GM19025 (cell line): ENCODE measurements at regions not wholly inside any gene's neighbourhood (a gene's known extent, or its start where the extent isn't known, plus 50 kb on each side); places are given as distances from the start of the nearest gene placed in this dataset.
"Not testable (repeated sequence)": the region's sequence is repeated elsewhere in the genome, so short reads cannot be mapped to it uniquely, and the experiment has no call there.

Experiments used
- ATAC-seq: cut with Tn5 transposase; IDR thresholded peaks from one replicate; pipeline ENCODE4 v1.9.1; 2021; ENCODE audit warnings: mild to moderate bottlenecking, low read depth, moderate library complexity; ENCODE audit not compliant: unreplicated experiment

- ATAC-seq, result no peak
These were observed 293.7 kb downstream of the BCL11A start for GRCh38 chr2:60259781-60260180.

- no peak for ATAC-seq
These were observed 300.8 kb downstream of the BCL11A start for GRCh38 chr2:60252581-60253150.

- ATAC-seq, result no peak
These were observed 302.2 kb downstream of the BCL11A start for GRCh38 chr2:60251247-60251646.

GRCh38 chr2:60249879-60250278 is 303.6 kb downstream of the BCL11A start:
- no peak for ATAC-seq

GRCh38 chr2:60247471-60247870 is 306.0 kb downstream of the BCL11A start:
- no peak for ATAC-seq

GRCh38 chr2:60246583-60246982 is 306.9 kb downstream of the BCL11A start:
- no peak for ATAC-seq

- no peak for ATAC-seq
These were observed 319.0 kb downstream of the BCL11A start for GRCh38 chr2:60234274-60234986.

- no peak for ATAC-seq
These were observed 322.9 kb downstream of the BCL11A start for GRCh38 chr2:60230596-60230995.

GRCh38 chr2:60230037-60230436 is 323.4 kb downstream of the BCL11A start:
- no peak for ATAC-seq

- ATAC-seq, result no peak
These were observed 326.5 kb downstream of the BCL11A start for GRCh38 chr2:60226943-60227342.

GRCh38 chr2:60226191-60226590 is 327.3 kb downstream of the BCL11A start:
- ATAC-seq, result no peak

GRCh38 chr2:60223859-60224258 is 329.6 kb downstream of the BCL11A start:
- ATAC-seq, result no peak

- ATAC-seq, result no peak
These were observed 332.4 kb downstream of the BCL11A start for GRCh38 chr2:60221098-60221497.

- no peak for ATAC-seq
These were observed 333.9 kb downstream of the BCL11A start for GRCh38 chr2:60219536-60219935.

GRCh38 chr2:60216452-60216995 is 336.9 kb downstream of the BCL11A start:
- no peak for ATAC-seq

GRCh38 chr2:60215386-60215901 is 338.0 kb downstream of the BCL11A start:
- no peak for ATAC-seq

- no peak for ATAC-seq
These were observed 338.9 kb downstream of the BCL11A start for GRCh38 chr2:60214626-60214875.

GRCh38 chr2:60213865-60214625 is 339.4 kb downstream of the BCL11A start:
- no peak for ATAC-seq

GRCh38 chr2:60212181-60212945 is 341.1 kb downstream of the BCL11A start:
- no peak for ATAC-seq

- not testable (repeated sequence) for ATAC-seq
These were observed 364.4 kb downstream of the BCL11A start for GRCh38 chr2:60189006-60189405.

GRCh38 chr2:60175290-60175689 is 378.2 kb downstream of the BCL11A start:
- ATAC-seq, result no peak
